Subcutaneous abdominal adipose tissue (tissue), 5 donors: ENCODE measurements at regions not wholly inside any gene's neighbourhood (a gene's known extent, or its start where the extent isn't known, plus 50 kb on each side); places are given as distances from the start of the nearest gene placed in this dataset.

Experiments used
- H3K27ac ChIP-seq: one replicate; pipeline ENCODE4 v1.7.0; 2013; ENCODE audit warnings: low read depth, mild to moderate bottlenecking, inconsistent platforms, low read length, moderate library complexity
- H3K27me3 ChIP-seq, 5 donors: one replicate each; pipeline ENCODE4 v1.7.0; 2013; ENCODE audit warnings: low read length in 5 of 5, inconsistent platforms in 1 of 5; ENCODE audit not compliant: control insufficient read depth in 5 of 5, insufficient read depth in 4 of 5
- H3K36me3 ChIP-seq, 5 donors: one replicate each; pipeline ENCODE4 v1.7.0; 2013; ENCODE audit warnings: low read length in 5 of 5; ENCODE audit not compliant: control insufficient read depth in 5 of 5, insufficient read depth in 5 of 5
- H3K4me1 ChIP-seq, 5 donors: one replicate each; pipeline ENCODE4 v1.7.0; 2013; ENCODE audit warnings: low read length in 5 of 5, mild to moderate bottlenecking in 3 of 5, moderate library complexity in 1 of 5; ENCODE audit not compliant: control insufficient read depth in 5 of 5, insufficient read depth in 5 of 5
- H3K4me3 ChIP-seq, 5 donors: one replicate each; pipeline ENCODE4 v1.7.0; 2013; ENCODE audit warnings: low read length in 5 of 5, low read depth in 1 of 5
- H3K9ac ChIP-seq, 5 donors: one replicate each; pipeline ENCODE4 v1.7.0; 2013; ENCODE audit warnings: low read length in 5 of 5, mild to moderate bottlenecking in 4 of 5, moderate library complexity in 3 of 5
- H3K9me3 ChIP-seq, 5 donors: one replicate each; pipeline ENCODE4 v1.7.0; 2013; ENCODE audit warnings: low read length in 5 of 5; ENCODE audit not compliant: control insufficient read depth in 5 of 5
- donor health status: healthy.
- donor health status: healthy.
- donor health status: healthy.
- donor health status: healthy.
- donor health status: healthy.

DNA sequence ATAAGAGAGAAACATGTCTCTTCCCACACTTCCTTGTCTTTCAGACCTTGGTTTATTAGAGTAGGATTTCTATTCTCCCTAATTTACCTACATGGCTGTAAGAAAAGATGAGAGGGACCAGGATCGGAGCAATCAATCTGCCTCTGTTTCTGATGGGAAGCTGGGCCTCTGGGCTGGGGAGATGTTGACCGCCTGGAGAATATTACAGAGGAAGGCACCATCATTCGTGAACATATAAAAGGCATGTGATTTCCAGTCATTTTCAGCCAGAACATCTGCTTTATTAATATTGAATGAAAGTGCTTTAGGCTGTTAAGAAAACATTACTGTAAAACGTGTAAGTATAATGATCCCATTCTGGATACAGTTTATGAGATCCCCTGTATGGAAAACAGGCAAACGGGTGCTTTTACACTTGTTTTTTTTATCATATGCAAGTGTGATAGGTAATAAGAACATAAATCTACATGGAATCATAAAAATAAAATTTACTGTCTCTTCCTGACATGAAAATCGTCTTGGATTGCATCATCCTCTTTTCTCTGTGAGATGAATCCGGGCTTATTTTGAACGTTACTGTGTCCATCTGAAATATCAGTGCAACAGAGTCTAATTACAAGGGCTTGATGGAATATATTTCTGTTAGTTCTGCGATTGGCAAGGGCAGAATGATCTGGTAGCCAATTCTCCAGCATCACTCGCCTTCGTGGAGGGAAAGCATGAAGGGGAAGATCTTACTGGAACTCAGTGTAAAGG, 94.5 kb upstream of the BAIAP2L1 start:
- H3K27ac ChIP-seq = no peak overlapping the region
- H3K9ac ChIP-seq = no peak overlapping the region
- no peaks in the 10 kb centered on the region for H3K4me1 ChIP-seq
- no peaks in the 10 kb centered on the region for H3K36me3 ChIP-seq
- no peak overlapping the region for H3K4me3 ChIP-seq
- H3K9me3 ChIP-seq = peaks cover 8 to 34% (median 24%) of the 10 kb centered on the region in 5 donors
- peaks cover 0 to 3% (median 0%) of the 10 kb centered on the region in 5 donors for H3K27me3 ChIP-seq

DNA sequence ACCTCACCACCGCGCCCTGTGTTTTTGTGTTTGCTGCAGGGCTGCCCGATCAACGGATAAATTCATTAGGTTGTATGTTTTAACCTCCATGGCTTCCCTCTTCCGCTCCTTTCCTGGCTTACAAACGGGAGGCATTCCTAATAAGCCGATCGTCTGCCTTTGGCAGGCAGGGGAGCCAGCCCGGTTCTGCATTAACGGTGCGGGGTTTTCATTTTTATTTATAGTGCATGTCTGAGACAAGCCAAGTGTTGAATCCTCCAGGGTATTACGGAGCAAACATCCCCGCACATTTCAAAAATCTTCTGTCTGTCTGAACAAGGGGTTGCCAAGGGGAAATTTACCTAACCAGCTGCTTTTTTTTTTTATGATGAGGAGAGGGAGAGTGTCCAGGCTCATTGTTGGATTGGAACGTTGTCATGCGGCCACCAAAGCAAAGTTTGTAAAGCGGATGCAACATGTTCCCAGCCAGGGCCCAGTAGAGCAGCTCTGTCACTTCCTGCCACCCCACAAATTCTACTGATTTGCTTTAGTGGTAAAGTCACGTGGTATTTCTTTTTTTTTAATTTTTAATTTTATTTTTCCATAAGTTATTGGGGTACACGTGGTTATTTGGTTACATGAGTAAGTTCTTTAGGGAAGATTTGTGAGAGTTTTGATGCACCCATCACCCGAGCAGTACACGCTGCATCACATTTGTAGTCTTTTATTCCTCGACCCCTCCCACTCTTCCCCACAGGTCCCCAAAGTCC, 92.3 kb upstream of the BAIAP2L1 start:
- Histone ChIP-seq H3K4me1 (no peaks in the 10 kb centered on the region), H3K9me3 (peaks cover 8 to 29% (median 24%) of the 10 kb centered on the region in 5 donors), H3K27me3 (peaks cover 0 to 3% (median 0%) of the 10 kb centered on the region in 5 donors), H3K9ac (no peak overlapping the region), H3K27ac (no peak overlapping the region), H3K36me3 (no peaks in the 10 kb centered on the region), H3K4me3 (no peak overlapping the region)

DNA sequence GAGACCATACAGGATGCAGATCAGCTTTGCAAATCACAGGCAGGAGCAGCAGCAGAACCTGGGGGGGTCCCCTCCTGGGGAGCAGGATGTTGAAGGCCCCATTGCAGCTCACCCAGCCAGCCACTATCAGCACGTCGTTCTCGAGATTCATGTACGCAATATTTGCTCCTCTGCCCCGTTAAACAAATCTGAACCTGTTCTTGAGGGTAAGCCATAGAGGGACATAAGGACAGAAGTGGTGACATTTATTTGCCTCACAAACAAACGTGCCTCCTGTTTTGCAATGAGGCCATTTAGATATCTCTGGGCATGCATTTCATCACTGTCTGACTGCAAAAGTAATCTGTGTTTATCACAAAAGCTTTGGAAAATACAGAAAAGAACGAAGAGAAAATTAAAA, 87.3 kb upstream of the BAIAP2L1 start:
- H3K27ac ChIP-seq = no peak overlapping the region
- no peak overlapping the region for H3K4me3 ChIP-seq
- H3K4me1 ChIP-seq = no peaks in the 10 kb centered on the region
- H3K27me3 ChIP-seq = peaks cover 0 to 7% (median 5%) of the 10 kb centered on the region in 5 donors
- H3K9me3 ChIP-seq = peaks cover 0 to 3% (median 0%) of the 10 kb centered on the region in 5 donors
- no peak overlapping the region for H3K9ac ChIP-seq
- H3K36me3 ChIP-seq = no peaks in the 10 kb centered on the region

DNA sequence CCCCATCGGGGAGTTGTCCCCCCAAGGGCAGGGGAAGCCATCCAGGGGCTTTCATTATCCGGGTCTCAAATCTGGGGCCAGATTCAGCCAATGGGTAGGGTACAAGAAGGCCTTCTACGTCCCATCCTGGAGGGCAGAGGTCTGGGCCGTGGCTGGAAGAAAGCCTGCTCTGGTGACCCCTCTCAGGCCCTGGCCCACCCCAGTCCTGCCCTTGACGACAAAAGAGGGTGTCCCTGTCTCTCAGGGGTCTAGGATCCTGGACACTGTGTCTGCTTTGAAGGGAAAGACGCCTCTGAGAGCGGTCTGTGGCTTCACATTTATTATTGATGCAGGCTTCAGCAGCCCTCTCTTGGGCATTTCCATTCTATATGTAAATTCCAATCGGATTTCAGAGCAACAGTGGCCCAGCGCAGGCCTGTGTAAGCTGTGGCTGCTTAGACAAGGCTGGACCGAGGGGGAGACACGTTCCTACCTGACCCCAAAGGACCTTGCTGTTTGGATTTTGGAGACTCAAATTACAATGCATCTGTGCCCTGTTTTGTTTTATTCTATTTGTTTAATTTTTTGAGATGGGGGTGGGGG, 83.2 kb upstream of the BAIAP2L1 start:
- H3K9ac ChIP-seq = no peak overlapping the region
- no peaks in the 10 kb centered on the region for H3K4me1 ChIP-seq
- H3K27me3 ChIP-seq = peaks cover 0 to 7% (median 5%) of the 10 kb centered on the region in 5 donors
- no peak overlapping the region for H3K4me3 ChIP-seq
- H3K27ac ChIP-seq = no peak overlapping the region
- H3K36me3 ChIP-seq = no peaks in the 10 kb centered on the region
- peaks cover 0 to 12% (median 8%) of the 10 kb centered on the region in 5 donors for H3K9me3 ChIP-seq

DNA sequence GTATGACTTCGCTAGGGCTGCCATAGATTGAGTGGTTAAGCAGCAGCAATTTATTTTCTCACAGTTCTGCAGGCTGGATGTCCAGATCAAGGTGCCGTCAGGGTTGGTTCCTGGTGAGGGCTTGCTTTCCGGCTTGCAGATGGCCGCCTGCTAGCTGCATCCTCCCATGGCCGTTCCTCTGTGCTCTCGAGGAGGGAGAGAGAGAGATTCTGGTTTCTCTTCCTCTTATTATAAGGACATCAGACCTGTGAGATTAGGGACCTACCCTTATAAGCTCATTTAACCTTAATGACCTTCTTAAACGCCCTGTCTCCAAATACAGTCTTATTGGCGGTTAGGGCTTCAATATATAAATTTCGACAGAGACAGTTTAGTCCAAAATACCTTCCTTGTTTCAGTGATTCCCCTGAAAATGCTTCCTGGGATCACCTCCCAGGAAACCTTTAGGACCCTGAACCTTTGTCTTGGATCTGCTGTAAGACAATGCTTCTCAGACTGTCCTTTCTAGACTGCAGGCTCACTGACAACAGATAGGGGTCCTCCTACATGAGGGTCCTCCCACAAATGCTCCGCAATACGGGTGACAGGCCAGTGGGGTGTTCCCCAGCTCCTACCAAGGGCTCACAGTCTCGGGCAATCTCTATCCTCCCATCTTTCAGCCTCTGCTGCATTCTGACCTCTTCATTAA, 82.5 kb upstream of the BAIAP2L1 start:
- no peak overlapping the region for H3K27ac ChIP-seq
- no peak overlapping the region for H3K9ac ChIP-seq
- peaks cover 0 to 12% (median 8%) of the 10 kb centered on the region in 5 donors for H3K9me3 ChIP-seq
- peaks cover 0 to 7% (median 5%) of the 10 kb centered on the region in 5 donors for H3K27me3 ChIP-seq
- no peaks in the 10 kb centered on the region for H3K4me1 ChIP-seq
- no peaks in the 10 kb centered on the region for H3K36me3 ChIP-seq
- no peak overlapping the region for H3K4me3 ChIP-seq

DNA sequence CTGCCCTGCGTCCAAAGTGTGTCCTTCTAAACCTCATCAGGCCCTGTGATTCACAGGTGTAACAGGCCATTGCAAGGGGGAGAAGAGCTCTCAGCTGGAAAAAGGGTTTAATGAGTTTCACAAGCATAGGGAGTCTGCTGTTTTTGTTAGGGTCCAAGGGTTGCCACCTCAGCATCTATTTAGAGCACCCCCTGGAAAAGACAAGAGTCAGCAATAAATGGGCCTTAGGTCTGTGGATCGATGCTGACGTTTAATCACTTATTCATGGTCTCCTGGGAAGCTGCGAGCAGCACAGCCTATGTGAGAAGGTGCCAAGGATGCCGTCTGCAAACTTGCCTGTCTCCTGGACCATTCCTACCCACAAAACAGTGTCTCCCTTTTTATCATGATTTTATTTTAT, 78.4 kb upstream of the BAIAP2L1 start:
- Histone ChIP-seq H3K27me3 (peaks cover 0 to 10% (median 5%) of the 10 kb centered on the region in 5 donors), H3K27ac (no peak overlapping the region), H3K4me1 (no peaks in the 10 kb centered on the region), H3K36me3 (no peaks in the 10 kb centered on the region), H3K9me3 (peaks cover 0 to 9% (median 8%) of the 10 kb centered on the region in 5 donors), H3K4me3 (no peak overlapping the region), H3K9ac (no peak overlapping the region)

DNA sequence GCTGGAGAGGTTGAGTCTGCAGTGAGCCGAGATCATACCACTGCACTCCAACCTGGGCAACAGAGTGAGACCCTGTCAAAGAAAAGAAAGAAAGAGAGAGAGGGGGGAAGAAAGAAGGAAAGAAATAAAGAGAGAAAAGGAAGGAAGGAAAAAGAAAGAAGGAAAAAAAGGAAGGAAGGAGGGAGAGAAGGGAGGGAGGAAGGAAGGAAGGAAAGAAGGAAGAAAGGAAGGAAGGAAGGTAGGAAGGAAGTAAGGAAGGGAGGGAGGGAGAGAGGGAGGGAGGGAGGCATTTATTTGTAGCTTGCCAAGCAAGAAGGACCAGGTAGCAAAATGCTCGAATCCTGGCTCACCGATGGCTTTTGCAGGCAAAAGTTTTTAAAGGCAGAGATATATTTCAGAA, 74.5 kb upstream of the BAIAP2L1 start:
- no peak overlapping the region for H3K9ac ChIP-seq
- H3K4me1 ChIP-seq = peaks cover 0 to 7% (median 5%) of the 10 kb centered on the region in 5 donors
- H3K36me3 ChIP-seq = no peaks in the 10 kb centered on the region
- H3K4me3 ChIP-seq = no peak overlapping the region
- no peak overlapping the region for H3K27ac ChIP-seq
- H3K27me3 ChIP-seq = peaks cover 6 to 14% (median 10%) of the 10 kb centered on the region in 5 donors
- H3K9me3 ChIP-seq = peaks cover 0 to 3% (median 2%) of the 10 kb centered on the region in 5 donors

DNA sequence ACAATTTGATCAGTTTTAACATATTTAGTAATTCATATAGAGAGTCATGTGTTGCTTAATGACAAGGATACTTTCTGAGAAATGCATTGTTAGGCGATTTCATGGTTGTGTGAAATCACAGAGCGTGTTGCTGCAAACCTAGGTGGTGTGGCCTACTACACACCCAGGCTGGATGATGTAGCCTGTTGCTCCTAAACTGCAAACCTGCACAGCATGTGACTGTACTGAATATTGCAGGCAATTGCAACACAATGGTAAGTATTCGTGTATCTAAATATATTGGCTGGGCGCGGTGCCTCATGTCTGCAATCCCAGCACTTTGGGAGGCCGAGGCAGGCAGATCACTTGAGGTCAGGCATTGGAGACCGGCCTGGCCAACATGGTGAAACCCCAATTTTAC, 73.7 kb upstream of the BAIAP2L1 start:
- Histone ChIP-seq H3K9me3 (peaks cover 0 to 1% (median under 1%) of the 10 kb centered on the region in 5 donors), H3K36me3 (no peaks in the 10 kb centered on the region), H3K27me3 (peaks cover 8 to 18% (median 13%) of the 10 kb centered on the region in 5 donors), H3K4me1 (peaks cover 0 to 8% (median 5%) of the 10 kb centered on the region in 5 donors), H3K4me3 (no peak overlapping the region), H3K9ac (no peak overlapping the region), H3K27ac (no peak overlapping the region)

DNA sequence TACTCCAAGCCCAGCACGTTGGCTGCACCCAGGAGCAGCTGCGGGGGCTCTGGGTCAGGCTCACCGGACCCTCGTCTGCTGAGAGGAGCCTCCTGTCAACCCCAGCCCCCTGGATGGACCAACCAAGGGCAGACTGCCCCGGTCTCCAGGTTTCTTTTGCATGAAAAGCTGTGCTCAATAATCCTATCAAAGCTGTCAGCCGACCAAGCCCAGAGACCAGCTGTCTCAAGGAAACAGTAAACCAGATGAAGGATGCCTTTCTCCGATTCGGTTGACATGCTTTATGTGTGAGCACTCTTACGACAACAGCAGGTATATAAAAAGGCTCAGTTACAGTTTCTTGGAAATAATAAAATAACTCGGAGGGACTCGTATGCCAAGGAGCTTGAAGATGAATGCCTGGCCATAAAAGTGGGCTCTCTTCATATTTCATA, 71.6 kb upstream of the BAIAP2L1 start:
- H3K4me1 ChIP-seq = peaks cover 0 to 8% (median 5%) of the 10 kb centered on the region in 5 donors
- no peak overlapping the region for H3K27ac ChIP-seq
- peaks cover 12 to 20% (median 18%) of the 10 kb centered on the region in 5 donors for H3K27me3 ChIP-seq
- peaks cover 0 to 12% (median 9%) of the 10 kb centered on the region in 5 donors for H3K9me3 ChIP-seq
- no peaks in the 10 kb centered on the region for H3K36me3 ChIP-seq
- H3K9ac ChIP-seq = no peak overlapping the region
- H3K4me3 ChIP-seq = no peak overlapping the region
